ENCODE measurements at regions not wholly inside any gene's neighbourhood (a gene's known extent, or its start where the extent isn't known, plus 50 kb on each side); places are given as distances from the start of the nearest gene placed in this dataset.
"Not testable (repeated sequence)": the region's sequence is repeated elsewhere in the genome, so short reads cannot be mapped to it uniquely, and the experiment has no call there.

DNA sequence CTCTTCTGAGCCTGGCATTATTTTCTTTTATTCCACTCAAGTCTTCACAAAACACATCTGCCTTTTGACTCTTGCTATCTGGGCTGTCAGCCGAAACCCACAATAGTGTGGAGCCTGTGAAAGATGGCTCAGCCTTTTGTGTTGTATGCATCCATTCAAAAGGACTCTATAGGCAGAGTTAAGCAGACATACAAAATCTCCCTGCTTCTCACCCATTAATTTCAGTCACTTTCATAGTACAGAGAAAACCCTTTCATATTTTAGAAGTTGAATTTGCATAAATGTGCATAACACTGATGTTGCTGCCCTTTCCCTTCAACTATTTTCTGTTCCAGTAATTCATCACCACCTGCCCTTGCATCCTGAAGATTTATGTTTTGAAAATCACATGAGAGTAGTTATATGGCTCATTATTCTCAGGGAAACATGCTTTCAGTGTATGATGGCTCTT lies 154.6 kb downstream of the EVA1A start:
- TF ChIP-seq, protein P1, sequence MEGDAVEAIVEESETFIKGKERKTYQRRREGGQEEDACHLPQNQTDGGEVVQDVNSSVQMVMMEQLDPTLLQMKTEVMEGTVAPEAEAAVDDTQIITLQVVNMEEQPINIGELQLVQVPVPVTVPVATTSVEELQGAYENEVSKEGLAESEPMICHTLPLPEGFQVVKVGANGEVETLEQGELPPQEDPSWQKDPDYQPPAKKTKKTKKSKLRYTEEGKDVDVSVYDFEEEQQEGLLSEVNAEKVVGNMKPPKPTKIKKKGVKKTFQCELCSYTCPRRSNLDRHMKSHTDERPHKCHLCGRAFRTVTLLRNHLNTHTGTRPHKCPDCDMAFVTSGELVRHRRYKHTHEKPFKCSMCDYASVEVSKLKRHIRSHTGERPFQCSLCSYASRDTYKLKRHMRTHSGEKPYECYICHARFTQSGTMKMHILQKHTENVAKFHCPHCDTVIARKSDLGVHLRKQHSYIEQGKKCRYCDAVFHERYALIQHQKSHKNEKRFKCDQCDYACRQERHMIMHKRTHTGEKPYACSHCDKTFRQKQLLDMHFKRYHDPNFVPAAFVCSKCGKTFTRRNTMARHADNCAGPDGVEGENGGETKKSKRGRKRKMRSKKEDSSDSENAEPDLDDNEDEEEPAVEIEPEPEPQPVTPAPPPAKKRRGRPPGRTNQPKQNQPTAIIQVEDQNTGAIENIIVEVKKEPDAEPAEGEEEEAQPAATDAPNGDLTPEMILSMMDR (IDR thresholded peaks at IDR 0.05): no peak
- TF ChIP-seq EP300 (IDR thresholded peaks at IDR 0.05) (no peak), POLR2A (IDR thresholded peaks at IDR 0.05) (no peak), POLR2AphosphoS5 (IDR thresholded peaks at IDR 0.05) (no peak)
- Histone ChIP-seq H3K4me3 (no peak overlapping the region), H3K27ac (no peak overlapping the region), H3K4me1 (no peaks in the 10 kb centered on the region), H3K27me3 (no peaks in the 10 kb centered on the region), H3K36me3 (no peaks in the 10 kb centered on the region), H3K9me3 (no peaks in the 10 kb centered on the region)
- DNase-seq: no peak
- no peak for ATAC-seq (ENCODE audit: low FRiP score in 2 of 2)
- 70 to 73% methylated on average over 1 of the region's 1 CpG for WGBS, 2 donors

DNA sequence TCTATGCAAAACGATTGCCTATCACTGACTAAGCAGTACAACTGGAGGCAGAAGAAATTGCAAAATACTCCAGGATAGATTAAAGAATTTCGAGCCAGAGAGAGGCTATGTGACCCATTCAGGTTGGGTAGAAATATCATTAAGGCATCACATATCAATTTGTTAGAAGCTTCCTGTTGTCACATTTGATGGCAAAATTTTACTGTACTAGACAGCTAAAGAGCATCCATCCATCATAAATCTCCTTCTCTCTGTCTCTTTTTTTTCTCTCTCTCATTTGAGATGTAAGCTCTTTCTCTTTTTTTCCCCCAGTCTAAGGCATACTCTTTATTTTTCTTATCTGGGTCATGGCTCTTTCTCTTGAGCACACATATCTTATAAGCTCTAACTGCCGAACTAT lies 155.7 kb downstream of the EVA1A start:
- no peaks in the 10 kb centered on the region for H3K9me3 ChIP-seq
- TF ChIP-seq, protein P1 (IDR thresholded peaks at IDR 0.05): no peak
- TF ChIP-seq POLR2A (IDR thresholded peaks at IDR 0.05) (no peak), POLR2AphosphoS5 (IDR thresholded peaks at IDR 0.05) (no peak), EP300 (IDR thresholded peaks at IDR 0.05) (no peak)
- no peak overlapping the region for H3K27ac ChIP-seq
- no peak for DNase-seq
- H3K4me3 ChIP-seq: no peak overlapping the region
- ATAC-seq (ENCODE audit: low FRiP score in 2 of 2): no peak
- no peaks in the 10 kb centered on the region for H3K4me1 ChIP-seq
- no peaks in the 10 kb centered on the region for H3K36me3 ChIP-seq
- 50 to 64% methylated on average over 3 of the region's 3 CpGs for WGBS, 2 donors
- H3K27me3 ChIP-seq: no peaks in the 10 kb centered on the region

- no peaks in the 10 kb centered on the region for H3K27me3 ChIP-seq
- no peaks in the 10 kb centered on the region for H3K36me3 ChIP-seq
- DNase-seq: no peak
- TF ChIP-seq POLR2AphosphoS5 (IDR thresholded peaks at IDR 0.05): no peak
- TF ChIP-seq, protein P1 (IDR thresholded peaks at IDR 0.05): peak; percentile 42 to 78 (median 54)
- 25 to 27% methylated on average over 9 of the region's 9 CpGs for WGBS, 2 donors
- no peaks in the 10 kb centered on the region for H3K4me1 ChIP-seq
- no peaks in the 10 kb centered on the region for H3K9me3 ChIP-seq
- no peak overlapping the region for H3K4me3 ChIP-seq
- ATAC-seq (ENCODE audit: low FRiP score in 2 of 2): peak in 1 of 2 donors; percentile 76
- H3K27ac ChIP-seq: no peak overlapping the region
Measured at GRCh38 chr2:75403991-75404428, 156.7 kb downstream of the EVA1A start.

- Histone ChIP-seq H3K4me1 (no peaks in the 10 kb centered on the region), H3K27ac (no peak overlapping the region), H3K9me3 (no peaks in the 10 kb centered on the region), H3K36me3 (no peaks in the 10 kb centered on the region), H3K27me3 (no peaks in the 10 kb centered on the region), H3K4me3 (no peak overlapping the region)
- WGBS, 2 donors: 86 to 92% methylated on average over 2 of the region's 2 CpGs
- TF ChIP-seq EP300 (IDR thresholded peaks at IDR 0.05): no peak
- TF ChIP-seq, protein P1 (IDR thresholded peaks at IDR 0.05): no peak
- no peak for TF ChIP-seq POLR2AphosphoS5 (IDR thresholded peaks at IDR 0.05)
- no peak for TF ChIP-seq POLR2A (IDR thresholded peaks at IDR 0.05)
- ATAC-seq (ENCODE audit: low FRiP score in 2 of 2): no peak
- DNase-seq: no peak
Measured at GRCh38 chr2:75396314-75396713, 164.4 kb downstream of the EVA1A start.

DNA sequence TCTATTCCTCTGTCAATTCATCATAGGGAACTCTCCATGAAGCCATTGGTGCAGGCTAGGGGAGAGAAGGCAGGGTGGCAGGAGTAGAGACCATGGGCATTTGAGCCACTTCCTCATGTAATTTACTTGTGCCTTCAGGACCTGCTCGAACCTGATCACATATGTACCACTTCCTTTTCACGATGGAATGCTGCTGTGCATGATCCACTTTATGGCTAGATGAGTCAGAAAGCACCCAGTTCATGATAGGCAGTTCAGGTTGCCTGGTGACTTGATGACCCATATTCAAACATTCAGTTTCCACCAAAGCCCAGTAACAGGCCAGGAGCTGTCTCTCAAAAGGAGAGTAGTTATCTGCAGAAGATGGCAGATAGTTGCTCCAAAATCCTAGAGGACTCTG lies 166.0 kb downstream of the EVA1A start:
- WGBS, 2 donors: 60 to 71% methylated on average over 1 to 2 of the region's 2 CpGs
- not testable (repeated sequence) for H3K27ac ChIP-seq; DNase-seq; ATAC-seq (ENCODE audit: low FRiP score in 2 of 2); H3K36me3 ChIP-seq; H3K4me3 ChIP-seq; H3K9me3 ChIP-seq; H3K4me1 ChIP-seq; H3K27me3 ChIP-seq

Measured in upper lobe of left lung (tissue), 6 donors.